UCSD-AML1 (cell line): ENCODE measurements at regions not wholly inside any gene's neighbourhood (a gene's known extent, or its start where the extent isn't known, plus 50 kb on each side); places are given as distances from the start of the nearest gene placed in this dataset.
"Not testable (repeated sequence)": the region's sequence is repeated elsewhere in the genome, so short reads cannot be mapped to it uniquely, and the experiment has no call there.

Experiments used
- DNase-seq: peaks from one replicate; lab custom pipeline; 2025; ENCODE audit not compliant: unreplicated experiment; lab: John Stamatoyannopoulos, UW

DNA sequence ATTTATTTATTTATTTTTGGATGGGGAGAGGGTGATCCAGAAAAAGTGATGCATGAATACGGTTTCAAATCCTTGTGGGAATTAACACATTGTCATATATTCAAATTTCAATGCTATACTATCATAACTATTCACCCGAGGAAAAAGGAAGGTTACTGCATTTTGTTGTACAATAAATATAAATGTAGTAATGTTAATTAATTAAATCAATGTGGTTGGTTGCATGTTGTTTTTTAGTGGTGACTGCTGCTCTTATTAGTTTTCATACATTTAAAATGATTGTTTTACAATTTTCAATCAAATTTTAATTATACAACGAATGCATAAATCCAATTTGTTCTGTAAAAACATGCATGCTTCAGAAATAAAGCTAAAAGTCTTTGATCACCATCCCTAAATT lies 180.5 kb downstream of the ZFP64 start:
- no peak for DNase-seq

DNA sequence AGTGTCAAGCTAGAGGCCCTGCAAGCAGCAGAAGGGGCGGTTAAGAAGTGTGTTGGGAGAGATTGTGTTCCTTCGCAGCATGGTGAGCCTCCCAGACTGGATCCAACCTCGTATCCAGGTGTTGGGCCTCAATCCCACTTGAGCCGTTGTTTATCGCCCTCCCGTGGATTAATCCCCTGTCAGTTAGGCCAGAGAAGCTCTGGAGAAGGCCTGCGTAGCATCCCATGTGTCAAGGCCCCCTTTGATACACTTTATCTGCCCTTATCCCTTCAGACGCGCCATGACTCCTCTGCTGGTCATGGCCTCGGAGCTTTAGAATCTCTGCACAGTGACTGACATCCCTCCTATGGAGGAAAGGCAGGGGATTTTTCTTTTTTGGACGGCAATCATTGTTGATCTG lies 181.0 kb downstream of the ZFP64 start:
- DNase-seq, result no peak

DNA sequence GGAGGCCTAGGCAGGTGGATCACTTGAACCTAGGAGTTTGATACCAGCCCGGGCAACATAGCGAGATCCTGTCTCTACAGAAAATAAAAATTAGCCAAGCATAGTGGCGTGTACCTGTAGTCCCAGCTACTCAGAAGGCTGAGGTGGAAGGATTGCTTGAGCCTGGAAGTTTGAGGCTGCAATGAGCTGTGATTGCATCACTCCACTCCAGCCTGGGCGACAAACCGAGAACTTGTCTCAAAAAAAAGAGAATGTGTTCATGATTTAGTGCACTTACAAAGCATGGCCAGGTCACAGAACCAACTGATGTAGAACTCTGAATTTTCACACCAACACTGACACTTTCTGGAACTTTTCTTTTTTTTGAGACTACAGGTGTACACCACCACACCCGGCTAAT lies 182.7 kb downstream of the ZFP64 start:
- DNase-seq, result no peak

DNA sequence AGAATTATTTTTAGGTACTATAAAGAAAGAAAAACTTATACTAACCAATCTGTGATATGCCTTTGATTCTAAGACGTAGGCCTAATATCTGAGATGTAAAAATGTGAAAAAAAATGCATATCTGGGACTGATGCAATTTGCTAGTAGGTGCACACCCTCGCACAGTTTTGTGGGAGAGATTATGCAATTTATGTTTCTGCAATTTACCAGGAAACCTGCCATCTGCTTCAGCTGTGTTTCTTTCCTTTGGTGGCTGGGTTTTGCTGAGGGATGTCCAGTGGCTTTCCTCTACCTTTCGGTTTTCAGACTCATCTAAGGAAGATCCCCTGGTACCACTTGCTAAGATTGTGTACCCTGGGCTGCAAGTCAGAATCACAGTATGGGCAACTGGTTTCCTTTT lies 186.9 kb downstream of the ZFP64 start:
- DNase-seq, result no peak

DNA sequence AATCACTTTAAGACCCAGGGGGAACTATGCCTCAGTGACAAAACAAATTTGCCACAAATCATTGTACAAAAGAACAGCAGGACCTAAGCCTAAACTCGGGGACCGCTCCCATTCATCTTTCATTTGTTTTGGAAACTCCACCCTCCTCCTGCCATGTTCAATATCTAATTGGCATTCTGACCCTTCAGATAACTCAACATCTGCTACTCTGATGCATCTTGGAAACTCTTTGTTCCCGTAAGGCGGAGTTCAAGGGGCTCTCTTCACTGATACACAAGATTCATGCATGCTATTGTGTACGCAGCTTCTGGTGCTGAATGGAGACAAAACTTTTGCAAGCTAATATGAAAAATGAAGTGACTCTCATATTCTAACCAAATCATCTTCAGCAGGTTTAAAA lies 187.6 kb downstream of the ZFP64 start:
- DNase-seq, result no peak

DNA sequence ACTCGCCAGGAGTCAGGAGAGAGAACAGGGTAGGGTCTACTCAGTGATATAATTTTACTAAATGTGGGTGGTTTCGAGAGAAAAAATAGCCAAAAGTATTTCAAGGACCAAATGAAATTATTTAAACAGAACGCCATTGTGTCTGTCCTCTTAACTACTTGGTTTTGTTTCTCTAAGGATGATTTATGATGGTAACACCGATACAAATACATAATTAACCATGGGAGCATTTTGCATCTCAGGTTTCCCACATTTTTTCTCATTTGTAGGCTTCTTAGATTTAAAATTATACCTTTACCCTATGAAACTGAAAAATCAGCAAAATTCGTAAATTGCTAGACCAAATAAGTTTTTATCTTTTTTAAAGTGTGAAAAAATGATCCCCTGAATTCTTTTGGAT lies 188.2 kb downstream of the ZFP64 start:
- no peak for DNase-seq

DNA sequence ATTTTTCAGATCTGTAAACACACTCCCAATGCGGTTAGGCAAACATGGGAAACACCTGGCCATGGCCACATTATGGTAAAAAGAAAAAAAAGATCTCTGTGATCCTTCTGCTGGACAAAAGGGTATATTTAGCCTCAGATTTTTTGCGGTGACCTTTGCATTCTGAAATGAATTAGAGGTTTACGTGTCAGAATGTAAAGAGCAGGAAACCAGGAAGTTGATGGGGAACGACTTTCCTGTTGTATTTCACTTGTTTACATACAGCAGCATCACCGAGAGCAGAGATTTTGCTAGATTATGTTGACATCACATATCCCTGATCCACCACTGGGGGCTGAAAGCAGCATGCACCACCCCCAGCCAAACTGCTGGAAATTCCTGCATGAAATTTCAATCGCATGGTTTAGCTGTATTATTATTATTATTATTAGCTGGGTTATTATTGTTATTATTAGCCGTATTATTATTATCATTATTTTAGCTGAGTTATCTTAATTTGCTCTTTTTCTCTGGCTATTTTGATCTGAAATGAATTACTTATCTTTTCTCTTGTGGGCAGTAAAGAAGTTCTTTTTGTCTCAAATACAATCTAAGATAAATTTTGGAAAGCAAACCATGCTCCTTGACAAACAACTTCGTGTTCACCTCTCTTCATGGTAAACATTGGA lies 189.4 kb downstream of the ZFP64 start:
- DNase-seq, result no peak

DNA sequence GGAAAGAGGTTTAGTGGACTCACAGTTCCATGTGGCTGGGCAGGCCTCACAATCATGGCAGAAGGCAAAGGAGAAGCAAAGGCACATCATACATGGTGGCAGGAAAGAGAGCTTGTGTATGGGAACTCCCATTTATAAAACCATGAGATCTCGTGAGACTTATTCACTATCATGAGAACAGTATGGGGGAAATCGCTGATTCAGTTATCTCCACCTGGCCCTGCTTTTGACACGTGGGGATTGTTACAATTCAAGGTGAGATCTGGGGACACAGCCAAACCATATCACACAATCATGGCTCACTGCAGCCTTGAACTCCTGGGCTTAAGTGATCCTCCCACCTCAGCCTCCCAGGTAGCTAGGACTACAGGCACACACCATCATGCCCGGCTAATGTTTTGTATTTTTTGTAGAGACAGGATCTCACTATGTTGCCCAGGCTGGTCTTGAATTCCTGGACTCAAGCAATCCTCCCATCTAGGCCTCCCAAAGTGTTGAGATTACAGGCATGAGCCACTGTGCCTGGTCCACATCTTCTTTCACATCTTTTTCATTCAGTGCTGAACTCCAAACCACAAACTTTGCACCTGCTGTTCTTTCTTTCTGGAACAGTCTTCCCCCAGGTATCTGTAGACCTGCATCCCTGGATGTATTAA lies 194.2 kb downstream of the ZFP64 start:
- not testable (repeated sequence) for DNase-seq

DNA sequence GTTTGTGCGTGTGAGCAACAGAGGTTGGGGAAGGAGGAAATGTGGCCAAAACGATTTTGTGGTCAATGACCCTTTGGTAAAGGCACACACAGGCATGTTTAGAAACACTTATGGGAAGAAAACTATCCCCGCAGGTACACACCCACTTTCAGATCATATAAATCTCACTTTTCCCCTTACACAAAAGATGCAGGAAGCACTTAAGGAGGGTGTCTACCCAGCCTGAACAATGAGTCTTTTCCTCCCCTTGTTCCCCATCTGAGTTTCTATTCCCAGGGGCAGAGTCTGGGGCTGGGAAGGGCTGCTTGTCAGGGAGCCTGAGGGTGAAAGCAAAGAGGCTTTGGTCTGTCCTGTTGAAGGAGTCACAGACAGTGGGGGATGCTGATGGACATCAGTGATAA lies 193.2 kb upstream of the SALL4 start:
- DNase-seq, result no peak

DNA sequence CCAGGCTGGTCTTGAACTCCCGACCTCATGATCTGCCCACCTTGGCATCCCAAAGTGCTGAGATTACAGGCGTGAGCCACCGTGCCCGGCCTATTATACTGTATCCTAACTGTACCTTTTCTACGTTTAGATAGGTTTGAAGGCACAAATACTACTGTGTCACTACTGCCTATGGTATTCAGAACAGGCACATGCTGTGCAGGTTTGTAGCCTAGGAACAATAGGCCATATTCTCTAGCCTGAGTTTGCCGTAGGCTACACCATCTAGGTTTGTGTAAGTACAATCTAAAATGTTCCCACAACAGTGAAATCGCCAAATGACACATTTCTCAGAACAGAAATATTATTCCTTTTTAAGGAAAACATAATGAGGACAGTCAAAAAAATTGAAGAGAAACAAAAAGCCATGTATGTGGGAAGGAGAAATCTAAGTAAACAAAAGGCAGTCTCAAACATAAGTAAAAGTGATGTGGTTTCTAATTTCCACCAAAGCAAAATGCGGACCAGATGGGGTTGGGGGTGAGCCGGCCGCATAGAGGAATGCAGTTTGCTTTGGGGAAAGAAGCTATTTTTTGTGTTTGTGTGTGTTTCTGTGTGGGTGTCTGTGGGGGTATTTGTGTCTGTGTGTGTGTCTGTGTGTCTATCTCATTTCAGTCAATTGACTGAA lies 192.6 kb upstream of the SALL4 start:
- no peak for DNase-seq

DNA sequence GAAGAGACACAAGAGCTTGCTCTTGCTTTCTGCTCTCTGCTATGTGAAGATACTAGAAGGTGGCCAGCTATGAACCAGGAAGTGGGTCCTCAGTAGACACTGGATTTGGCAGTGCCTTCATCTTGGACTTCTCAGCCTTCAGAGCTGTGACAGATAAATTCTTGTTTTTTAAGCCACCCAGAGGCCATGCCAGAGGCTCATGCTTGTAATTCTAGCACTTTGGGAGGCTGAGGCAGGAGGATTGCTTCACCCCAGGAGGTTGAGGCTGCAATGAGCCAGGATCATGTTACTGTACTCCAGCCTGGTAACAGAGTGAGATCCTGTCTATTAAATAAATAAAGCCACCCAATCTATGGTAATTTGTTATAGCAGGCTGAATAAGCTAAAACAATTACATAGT lies 185.5 kb upstream of the SALL4 start:
- no peak for DNase-seq

DNA sequence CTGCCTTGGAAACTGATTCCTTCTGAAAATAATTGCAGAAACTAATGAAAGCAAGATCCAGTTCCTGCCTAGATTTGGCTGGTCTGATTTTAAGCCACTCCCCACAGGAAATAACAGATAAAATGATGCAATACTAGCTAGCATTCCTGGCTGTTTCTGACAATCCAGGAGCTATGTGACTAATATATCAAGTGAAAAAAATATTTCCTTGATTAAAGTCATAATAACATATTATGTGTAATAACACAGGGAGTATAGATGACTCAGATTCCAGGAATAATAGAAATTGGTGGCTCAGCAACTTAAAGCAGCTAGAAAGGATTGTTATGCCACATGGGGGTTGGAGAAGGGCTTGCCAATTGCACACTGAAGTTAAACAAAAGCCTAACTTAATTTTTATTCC lies 182.7 kb upstream of the SALL4 start:
- no peak for DNase-seq

DNA sequence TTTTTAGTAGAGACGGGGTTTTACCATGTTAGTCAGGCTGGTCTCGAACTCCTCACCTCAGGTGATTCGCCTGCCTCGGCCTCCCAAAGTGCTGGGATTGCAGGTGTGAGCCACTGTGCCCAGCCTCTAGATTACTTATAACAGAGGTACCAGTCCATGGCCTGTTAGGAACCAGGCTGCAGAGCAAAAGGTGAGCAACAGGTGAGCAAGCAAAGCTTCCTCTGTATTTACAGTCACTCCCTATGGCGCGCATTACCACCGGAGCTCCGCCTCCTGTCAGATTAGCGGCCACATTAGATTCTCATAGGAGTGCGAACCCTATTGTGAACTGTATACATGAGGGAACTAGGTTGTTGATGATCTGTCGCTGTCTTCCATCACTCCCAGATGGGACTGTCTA lies 178.0 kb upstream of the SALL4 start:
- no peak for DNase-seq

DNA sequence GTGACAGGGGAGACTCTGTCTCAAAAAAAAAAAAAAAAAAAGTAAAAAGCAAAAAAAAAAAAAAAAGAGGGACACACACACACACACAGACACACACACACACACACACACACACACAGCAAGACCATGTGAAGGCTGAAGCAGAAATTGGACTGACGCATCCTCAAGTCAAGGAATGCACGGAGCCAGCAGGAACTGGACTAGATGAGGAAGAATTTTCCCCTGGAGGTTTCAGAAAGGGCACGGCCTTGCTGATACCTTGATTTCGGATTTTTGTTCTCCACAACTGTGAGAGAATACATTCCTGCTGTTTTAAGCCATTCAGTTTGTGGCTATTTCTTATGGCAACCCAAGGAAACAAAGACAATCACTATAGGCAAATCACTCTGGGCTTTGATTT lies 176.9 kb upstream of the SALL4 start:
- DNase-seq, result no peak

DNA sequence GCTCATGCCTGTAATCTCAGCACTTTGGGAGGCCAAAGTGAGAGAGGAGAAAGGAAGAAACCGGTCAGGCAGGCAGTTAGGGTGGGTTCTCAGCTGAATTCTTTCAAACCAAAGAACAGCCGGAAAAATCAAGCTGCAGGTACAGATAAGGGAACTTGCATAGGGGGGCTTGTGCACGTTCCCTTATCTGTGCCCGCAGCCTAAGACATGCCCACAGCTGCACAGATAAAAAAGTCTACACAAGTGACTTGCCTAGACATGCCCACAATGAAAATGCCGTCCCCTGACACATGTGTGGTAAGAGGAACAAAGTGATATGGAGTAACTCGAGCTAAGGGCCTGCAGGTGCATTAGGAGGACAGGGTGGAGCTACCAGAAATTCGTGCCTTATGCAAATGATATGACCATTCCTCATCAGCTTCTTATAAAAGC lies 175.8 kb upstream of the SALL4 start:
- DNase-seq, result no peak

DNA sequence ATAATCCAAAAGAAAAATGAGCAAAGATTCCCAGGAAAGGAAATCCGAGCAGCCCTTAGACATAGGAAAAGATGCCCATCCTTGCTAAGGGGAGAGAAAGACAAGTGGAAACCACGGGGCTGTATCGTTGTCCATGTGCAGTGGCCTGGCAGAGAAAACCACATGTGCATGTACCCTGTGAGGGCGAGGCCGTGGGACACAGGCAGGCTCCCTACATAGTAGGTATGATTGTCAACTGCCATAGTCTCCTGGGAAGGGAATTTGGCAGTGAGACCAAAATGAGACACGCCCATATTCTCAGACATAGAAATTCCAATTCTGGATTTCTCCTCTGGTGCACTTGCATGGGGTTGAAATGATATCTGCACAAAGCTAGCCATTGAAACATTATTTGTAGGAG lies 169.7 kb upstream of the SALL4 start:
- no peak for DNase-seq

DNA sequence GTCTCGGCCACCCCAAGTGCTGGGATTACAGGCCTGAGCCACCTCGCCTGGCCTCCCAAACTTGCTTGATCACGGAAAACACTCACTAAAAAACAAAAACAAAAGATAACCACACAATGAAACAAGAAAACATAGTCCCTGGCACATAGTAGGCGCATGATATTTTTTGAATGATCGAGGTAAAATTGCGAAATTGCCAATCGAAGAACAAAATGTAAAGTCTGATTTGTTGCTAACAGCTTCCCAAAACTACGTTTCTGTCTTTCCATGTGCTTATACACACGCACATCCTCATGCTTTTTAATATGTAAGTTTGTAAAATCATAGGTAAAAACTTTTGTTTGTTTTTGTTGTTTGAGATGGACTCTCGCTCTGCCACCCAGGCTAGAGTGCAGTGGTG lies 168.5 kb upstream of the SALL4 start:
- no peak for DNase-seq

DNA sequence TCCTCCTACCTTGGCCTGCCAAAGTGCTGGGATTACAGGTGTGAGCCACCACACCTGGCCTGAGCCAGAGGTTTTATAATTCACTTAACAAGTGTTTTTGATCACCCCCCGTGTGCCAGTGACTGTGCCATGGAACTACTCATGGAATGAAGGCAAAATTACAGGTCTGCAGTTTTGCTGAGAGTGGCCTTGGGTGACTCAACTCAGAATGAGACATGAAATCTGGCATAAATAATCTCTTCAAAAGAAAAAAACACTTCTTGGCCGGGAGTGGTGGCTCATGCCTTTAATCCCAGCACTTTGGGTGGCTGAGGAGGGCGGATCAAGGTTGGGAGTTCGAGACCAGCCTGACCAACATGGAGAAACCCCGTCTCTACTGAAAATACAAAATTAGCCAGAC lies 166.9 kb upstream of the SALL4 start:
- no peak for DNase-seq

DNA sequence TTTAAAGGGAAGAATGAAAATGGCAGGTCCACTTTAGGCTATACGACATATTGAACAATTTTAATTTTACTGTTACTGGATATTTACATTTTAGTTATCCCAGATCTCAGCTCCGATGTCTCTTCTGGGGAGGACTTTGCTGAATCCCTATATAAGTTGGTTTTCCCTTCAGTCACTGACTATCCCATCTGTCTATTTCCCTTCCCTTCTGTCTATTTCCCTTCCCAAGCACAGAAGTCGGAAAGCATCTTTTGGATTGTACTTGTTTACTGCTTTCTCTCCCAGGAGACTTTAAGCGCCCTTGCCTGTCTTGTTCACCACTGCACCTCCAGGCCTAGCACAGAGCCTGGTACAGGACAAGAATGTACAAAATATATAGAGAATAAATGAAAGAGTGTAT lies 165.8 kb upstream of the SALL4 start:
- DNase-seq, result no peak

DNA sequence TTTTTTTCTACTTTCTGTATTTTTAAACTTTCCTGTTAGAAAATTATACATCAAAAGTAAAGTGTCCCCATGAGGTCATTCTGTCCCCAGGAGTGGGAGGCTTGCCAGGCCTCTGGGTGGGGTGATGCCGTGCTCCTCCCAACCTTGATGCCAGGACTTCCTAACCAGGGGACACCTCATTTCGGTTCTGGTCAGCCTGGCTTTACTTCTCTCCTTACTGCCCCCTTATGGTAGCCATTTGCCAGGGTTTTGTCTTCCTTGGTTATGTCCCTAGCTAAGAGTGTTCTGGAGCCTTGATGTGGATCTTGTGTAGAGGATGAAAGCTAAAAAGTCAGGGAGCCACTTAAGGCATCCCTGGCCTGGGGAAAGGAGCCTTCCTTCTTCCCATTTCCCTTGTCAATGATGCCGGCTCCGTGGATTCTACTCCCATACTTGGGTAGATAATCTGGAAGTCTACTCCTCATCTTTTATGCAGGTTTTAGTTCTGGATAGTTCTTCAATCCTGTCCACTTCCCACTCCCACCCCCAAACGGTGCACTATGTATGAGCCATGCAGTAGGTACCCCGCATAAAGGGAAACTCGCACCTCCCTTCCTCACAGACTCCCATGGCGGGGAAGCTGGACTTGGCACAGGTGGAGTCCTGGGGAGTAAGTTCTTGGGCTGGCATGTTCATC lies 164.1 kb upstream of the SALL4 start:
- peak; percentile 21 for DNase-seq

DNA sequence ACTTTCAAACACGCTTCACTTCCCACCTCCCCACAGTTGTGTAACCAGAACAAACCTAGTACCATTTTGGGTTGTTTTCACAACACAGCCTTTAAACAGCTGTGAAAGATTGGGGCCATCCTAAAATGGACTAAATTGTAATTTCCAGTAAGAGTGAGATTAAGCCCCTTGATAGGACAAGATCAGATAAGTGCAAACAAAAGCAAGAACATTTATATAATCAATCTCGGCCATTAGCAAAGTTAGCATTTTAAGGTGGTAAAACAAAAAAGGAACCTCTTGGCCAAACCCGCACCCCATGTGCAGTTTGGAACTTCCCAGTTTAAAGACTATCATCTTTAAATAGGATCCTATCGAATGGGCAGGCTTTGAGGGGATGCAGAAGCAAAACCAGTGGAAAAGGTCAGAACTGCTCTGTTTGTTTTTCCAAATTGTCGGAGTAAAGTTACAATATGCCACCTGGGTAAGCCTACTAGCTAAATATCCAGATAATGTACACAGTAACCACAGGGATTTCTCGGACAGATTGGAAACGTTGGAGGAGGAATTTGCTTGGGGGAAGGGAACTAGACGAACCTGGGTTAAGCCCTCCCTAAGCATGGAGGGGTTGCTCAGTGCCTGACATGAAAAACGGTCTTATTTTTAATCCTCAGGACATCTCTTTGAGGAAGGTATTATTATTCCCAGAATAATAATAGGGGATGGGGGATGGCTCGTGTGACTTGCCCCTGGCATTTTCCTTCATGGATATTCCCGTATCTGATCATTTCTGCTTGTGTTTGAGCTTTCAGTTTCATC lies 159.8 kb upstream of the SALL4 start:
- DNase-seq, result no peak
